AG09309 (cell line): ENCODE measurements at regions not wholly inside any gene's neighbourhood (a gene's known extent, or its start where the extent isn't known, plus 50 kb on each side); places are given as distances from the start of the nearest gene placed in this dataset.

Source experiments
- DNase-seq: peaks from one replicate; pipeline ENCODE4 v3.0.0-alpha.2; 2010; ENCODE audit warnings: low read depth
- H3K4me3 ChIP-seq: 2 replicates; pipeline ENCODE4 v1.5.1; 2011; ENCODE audit warnings: mild to moderate bottlenecking, low read depth, low read length, moderate library complexity; ENCODE audit not compliant: control insufficient read depth
- CTCF ChIP-seq: IDR thresholded peaks from 2 replicates; pipeline ENCODE4 v1.5.1; 2011; ENCODE audit warnings: mild to moderate bottlenecking, low read depth, low read length, inconsistent platforms; ENCODE audit not compliant: insufficient read depth, control insufficient read depth; ENCODE audit errors: missing control alignments

DNA sequence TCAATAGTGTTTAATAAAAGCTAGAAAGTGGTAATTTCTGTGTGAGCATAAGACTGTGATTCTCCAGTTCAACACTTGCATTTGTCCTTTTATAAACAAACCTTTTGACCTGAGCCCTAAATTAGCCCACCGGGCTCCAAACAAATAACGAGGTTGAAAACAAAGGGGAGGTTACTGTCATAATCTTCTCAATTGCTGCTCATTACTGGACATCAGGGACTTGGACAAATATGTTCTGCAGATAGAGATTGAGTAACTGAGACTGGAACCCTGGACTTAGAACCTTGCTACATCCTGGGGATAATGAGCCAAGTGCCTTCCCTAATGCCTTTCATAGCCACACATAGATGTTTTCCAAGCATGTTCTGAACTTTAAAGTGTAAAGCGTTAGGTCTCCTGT, 84.2 kb upstream of the PCSK2 start:
- DNase-seq = no peak
- TF ChIP-seq CTCF = no peak

DNA sequence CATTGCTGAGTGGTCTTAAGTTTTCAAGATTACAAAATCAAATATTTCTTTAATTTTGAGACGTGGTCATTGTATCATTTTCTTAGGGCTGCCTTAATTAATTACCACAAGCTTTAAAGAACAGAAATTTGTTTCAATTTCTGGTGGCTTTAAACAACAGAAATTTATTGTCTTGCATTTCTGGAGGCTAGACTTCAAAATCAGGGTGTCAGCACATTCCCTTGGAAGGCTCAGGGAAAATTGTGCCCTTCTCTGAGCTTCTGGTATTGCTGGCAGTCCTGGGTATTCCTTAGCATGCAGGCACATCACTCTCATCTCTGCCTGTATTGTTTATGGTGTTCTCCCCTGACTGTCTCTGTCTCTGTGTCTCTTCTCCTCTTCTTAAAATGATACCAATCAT, 76.0 kb upstream of the PCSK2 start:
- no peak for TF ChIP-seq CTCF
- no peak overlapping the region for H3K4me3 ChIP-seq
- DNase-seq = no peak

More for the DNA sequence above, 84.2 kb upstream of the PCSK2 start:
- H3K4me3 ChIP-seq = no peak overlapping the region

- no peak for DNase-seq
- no peak overlapping the region for H3K4me3 ChIP-seq
- no peak for TF ChIP-seq CTCF
Measured at GRCh38 chr20:17155401-17155800, 71.4 kb upstream of the PCSK2 start.

DNA sequence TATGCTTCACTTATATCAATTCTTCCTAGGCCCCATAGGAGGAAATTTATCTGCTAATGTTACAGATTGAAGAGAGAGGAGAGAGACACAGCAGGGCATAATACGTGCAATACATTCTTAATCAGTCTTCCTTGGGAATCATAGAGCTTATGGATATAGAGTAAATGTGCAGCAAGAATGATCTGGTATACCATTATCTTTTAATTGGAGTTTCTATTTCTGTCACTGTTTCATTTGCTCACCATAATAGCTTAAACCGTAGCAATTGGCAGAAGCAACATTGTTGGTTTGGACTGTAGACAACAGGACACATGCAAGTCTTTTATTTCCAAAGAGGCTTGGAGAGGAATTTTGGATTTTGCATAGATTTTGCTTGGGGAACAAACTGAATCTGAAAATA, 68.1 kb upstream of the PCSK2 start:
- DNase-seq = no peak
- no peak for TF ChIP-seq CTCF

GRCh38 chr20:17161673-17162481, 65.0 kb upstream of the PCSK2 start:
- no peak for DNase-seq
- no peak overlapping the region for H3K4me3 ChIP-seq
- no peak for TF ChIP-seq CTCF

More for the DNA sequence above, 68.1 kb upstream of the PCSK2 start:
- no peak overlapping the region for H3K4me3 ChIP-seq

DNA sequence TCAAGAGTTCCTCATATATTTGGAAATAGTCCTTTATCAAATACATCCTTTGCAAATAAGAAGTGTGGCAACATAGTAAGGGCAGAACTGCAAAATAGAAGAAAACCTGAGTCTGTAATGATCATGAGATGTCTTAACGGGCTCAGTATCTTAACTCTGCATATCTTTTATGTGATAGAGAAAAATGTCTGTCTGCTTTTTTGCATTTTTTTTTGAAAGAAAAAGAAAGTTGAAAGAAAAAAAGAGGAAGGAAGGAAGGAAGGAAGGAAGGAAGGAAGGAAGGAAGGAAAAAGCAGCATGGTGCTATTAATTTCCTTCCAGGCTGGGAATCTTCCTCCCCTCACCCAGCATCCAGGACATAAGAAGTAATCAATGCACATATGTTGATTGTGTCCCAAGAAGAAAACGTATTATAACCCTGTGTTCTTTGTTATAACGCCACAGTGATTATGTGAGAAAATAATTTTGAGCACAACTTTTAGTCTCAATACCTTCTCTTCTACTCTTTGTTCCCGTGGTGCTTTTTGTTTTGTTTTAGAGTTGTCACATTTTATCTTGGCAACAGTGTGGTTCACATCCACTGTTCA, 58.7 kb upstream of the PCSK2 start:
- no peak overlapping the region for H3K4me3 ChIP-seq
- DNase-seq = no peak
- no peak for TF ChIP-seq CTCF
